PC-9 (cell line): ENCODE measurements at regions not wholly inside any gene's neighbourhood (a gene's known extent, or its start where the extent isn't known, plus 50 kb on each side); places are given as distances from the start of the nearest gene placed in this dataset.

Source experiments
- CTCF ChIP-seq: fragments of 200-600 bp; sonication (generic); conservative IDR thresholded peaks from 2 replicates; pipeline ENCODE4 v1.6.1; 2017; ENCODE audit warnings: mixed run types, antibody characterized with exemption, mild to moderate bottlenecking, moderate library complexity
- EZH2 ChIP-seq: fragments of 200-600 bp; sonication (generic); IDR thresholded peaks from 2 replicates; pipeline ENCODE4 v1.8.0; 2017; ENCODE audit warnings: antibody characterized with exemption, low read depth

GRCh38 chr5:173509060-173509459 lies 107.4 kb downstream of the BOD1 start:
- TF ChIP-seq CTCF (no peak), EZH2 (no peak)
